GDM1 (cell line): ENCODE measurements at regions not wholly inside any gene's neighbourhood (a gene's known extent, or its start where the extent isn't known, plus 50 kb on each side); places are given as distances from the start of the nearest gene placed in this dataset.
"Not testable (repeated sequence)": the region's sequence is repeated elsewhere in the genome, so short reads cannot be mapped to it uniquely, and the experiment has no call there.

ENCODE experiments used
- DNase-seq: peaks from one replicate; lab custom pipeline; 2025; lab: John Stamatoyannopoulos, UW

DNA sequence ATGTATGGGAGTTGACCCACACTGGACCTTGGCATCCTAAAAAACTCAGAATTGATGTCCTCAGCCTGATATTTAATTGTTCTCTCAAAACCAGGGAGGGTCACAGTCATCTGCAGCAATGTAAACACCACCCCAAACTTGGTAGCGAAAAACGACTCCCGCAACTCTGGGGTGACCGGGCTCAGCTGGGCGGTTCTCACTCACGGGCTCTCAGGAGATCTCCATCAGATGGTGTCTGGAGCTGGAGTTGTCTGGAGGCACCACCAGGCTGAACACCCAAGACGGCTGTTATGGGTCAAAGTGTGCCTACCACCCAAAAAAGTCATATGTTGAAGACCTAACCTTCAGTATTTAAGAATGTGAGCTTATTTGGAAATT lies 50.9 kb upstream of the NXT1 start:
- DNase-seq, result no peak

DNA sequence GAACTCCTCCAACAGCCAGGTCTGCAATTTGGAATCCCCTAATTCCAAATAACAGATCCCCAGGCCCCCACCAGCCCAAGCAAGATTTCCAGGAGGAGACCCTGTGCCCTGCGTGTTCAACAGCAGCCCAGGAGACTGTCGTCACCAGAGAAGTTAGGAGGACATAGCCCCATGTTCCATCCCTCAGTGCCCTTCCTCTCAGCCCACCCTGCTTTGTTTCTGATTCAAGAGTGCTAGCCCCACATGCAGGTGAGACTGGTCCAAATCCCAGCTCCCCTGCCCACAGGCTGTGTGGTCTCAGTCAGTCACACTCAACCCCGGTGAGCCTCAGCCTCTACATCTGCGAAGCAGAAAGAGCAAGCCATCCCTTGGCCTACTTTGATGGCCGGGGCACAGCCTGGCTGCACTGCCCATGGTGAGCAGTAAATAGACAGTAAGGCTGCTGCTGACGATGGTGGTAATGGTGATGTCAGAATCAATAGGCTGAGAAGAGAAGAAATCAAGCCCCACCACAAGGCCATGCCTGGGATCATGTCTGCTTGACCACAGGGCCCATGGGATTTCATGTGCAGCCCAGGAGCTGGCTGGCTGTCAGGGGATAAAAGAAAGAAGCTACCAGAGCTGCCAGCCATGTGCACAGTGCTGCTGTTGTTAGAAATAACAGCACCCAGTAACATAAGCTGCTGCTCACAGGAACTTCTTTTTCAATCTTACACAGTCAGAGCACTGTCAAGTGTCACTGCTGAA lies 51.5 kb upstream of the NXT1 start:
- no peak for DNase-seq

DNA sequence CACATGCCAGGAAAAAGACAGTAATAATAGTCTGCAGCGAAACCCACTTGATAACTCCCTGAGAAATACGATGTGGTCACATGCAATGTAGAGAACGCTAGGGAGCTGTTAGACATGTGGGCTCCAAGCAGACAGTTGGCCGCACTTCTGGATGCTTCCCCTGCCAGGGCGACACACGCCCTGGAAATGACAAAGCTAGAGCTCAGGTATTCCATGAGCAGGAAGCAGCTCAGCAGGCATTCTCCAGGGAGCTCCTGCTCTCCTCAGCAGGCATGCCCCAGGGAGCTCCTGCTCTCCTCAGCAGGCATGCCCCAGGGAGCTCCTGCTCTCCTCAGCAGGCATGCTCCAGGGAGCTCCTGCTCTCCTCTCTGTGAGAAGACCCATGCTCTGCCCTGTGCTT lies 52.4 kb upstream of the NXT1 start:
- DNase-seq, result no peak

DNA sequence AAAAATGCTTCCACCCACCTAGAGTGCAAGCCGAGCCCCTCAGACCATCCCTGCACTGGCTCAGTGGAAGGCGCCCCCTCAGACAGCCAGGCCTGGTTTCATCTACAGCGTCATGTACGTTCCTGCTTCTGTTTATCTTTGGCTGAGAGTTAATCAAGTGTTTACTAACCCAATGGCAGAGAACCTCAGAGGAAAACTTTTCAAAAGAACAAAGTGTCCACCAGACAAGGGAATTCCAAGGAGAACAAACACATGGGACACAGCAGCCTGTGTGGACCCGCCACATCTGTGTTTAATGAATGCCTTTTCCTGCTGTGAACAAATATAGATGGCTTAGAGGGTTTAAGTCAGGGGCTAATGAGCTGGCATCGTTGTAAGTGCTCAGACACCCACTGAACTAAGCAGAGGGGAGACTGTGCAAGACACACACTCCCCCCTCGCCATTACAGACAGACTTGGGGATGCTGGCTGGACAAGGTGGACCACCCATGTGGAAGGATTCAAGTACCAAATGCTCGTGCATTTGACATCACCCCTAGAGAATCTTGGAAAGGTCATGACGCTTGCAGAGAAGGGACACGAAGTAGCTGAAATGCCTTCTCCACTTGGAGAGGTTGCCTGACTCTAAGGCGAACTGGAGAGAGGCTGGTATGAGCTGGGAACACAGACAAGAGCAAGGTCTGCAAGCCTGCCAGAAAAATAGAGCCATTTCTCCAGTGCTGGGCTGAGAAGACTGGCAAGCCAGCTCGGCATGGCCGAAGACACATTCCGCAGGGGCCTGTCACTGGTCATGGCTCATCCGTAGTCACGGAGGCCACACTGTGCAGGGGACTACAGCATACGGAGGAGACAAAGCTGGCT lies 53.5 kb upstream of the NXT1 start:
- no peak for DNase-seq

DNA sequence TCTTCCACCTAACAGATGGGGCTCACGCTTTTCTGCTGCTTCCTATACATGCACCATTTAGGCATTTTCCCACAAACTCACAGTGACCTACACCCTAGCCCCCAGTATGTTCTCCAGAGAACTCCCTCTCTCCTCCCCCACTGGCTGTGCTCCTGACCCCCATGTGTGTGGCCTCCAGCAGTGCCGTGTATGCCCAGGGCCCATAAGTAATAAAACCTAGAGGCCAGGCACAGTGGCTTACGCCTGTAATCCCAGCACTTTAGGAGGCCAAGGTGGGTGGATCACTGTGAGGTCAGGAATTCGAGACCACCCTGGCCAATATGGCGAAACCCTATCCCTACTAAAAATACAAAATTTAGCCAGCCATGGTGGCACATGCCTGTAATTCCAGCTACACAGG lies 54.7 kb upstream of the NXT1 start:
- no peak for DNase-seq

DNA sequence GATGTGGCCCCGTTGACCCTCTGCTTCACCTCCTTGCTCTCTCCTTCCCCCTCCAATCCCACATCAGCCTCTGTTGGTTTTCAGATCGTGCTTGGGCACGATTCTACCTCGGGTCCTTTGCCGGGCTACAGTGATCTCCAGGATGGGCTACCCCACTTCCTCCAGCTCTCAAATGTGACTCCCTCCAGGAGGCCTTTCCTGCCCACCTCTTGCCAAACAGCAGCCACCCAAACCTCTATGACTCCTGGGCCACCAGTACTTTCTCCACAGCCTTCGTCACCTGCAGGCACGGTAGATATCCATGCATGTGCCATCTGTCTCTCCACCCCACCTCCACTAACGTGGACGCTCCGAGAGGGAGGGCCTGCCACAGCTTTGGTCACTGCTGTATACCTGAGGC lies 55.9 kb upstream of the NXT1 start:
- DNase-seq, result no peak

DNA sequence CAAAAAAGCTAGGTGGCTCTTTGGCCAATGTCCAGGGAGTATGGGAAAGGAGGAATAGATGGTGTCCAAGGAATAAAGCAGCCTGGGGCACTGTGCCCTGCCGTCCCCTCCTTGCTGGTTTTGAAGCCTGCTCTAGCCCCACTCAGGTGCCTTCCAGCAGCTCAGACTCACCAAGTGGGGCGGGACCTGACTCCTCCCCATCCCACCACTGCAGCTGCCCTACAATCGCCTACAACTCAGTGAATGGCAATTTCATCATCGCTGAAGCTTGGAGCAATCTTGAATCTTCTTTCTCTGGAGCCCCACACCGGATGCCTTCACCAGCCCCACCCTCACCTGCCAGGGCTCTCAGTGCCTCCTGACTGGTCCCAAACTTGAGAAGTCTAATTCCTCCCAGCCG lies 56.4 kb upstream of the NXT1 start:
- DNase-seq, result no peak

DNA sequence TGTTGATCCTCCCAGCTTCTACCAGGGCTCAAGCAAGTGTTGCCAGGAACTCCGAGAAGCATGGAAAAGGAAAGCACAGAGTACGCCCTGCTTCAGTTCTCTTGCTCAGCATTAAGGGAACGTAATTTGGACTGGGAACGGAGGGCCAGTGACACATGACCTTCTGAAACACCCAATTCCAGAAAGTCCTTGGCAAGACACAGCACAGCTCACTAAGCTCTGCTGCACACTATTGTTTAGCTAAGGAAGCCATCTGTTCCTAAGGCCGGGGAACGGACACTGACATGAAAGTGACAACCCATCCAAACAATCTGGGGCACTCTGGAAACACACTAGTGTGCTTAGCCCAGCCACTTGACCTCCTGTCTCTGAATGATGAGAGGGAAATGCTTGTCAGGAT lies 56.9 kb upstream of the NXT1 start:
- no peak for DNase-seq

DNA sequence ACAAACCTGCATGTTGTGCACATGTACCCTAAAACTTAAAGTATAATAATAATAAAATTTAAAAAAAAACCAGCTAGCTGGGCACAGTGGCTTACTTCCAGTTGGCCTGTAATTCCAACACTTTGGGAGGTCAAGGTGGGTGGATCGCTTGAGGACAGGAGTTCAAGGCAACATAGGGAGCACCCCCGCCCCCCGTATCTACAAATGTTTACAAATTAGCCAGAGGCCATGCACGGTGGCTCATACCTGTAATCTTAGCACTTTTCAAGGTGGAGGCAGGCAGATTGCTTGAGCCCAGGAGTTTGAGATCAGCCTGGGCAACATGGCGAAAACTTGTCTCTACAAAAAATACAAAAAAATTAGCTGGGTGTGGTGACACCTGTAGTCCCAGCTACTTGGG lies 58.3 kb upstream of the NXT1 start:
- DNase-seq, result not testable (repeated sequence)

DNA sequence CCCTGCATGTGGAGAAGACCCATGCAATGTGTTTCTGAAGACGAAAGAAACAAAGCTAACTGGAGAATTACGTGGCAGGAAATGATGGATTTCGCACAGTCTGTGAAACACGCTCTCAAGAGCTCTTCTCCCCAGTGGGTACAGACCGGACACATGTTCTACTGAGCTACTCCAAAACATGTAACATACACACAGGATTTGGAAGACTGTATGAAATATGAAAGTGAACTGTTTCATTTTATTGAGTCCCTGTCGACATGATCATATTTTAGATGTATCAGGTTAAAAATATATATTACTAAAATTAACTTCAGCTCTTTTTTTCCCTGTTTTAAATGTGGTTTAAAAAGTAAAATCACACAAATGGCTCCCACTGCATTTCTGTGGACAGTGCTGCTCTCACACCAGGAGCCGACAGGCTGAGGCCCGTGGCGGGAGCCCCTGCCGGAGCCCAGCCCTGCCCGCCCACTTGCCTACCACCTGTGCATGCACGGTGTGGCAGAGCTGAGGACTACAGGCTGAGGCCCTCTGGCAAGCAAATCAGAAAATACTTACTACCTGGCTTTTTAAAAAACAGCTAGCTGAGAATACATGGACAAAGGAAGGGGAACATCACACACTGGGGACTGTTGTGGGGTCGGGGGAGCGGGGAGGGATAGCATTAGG lies 58.9 kb upstream of the NXT1 start:
- no peak for DNase-seq

DNA sequence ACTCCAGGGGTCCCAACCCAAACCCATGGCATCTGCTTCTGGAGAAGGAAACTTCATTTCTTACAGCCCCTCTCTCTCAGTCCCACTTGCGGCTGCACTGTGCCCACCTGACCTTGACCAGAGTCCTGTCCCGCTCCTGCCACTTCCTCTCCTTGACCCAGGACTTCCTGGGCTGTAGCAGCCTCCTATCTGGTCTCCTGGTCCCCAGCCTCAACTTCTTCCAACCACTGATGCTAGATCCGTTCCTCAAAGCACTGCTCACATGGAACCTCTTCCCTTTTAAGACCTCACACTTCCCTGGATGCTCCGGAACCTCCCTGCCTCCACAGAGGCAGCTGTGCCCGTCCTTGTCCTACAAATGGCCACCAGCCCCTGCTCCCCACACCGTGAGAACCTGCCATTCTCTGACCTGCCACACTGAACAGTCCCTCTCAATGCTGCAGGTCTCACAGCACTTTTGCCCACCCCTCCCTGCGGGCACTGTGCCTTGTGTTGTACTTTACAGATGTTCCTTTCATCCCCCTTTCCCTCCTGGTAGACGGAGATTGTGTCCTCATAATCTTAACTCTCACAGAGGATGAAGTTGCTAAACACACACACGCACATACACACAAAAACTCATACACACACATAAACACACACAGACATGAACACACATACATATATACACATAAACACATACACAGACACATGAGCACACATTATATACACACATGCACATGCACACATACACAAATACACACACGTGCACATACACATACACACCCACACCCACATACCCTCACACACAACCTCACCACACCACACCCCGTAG lies 59.6 kb upstream of the NXT1 start:
- DNase-seq, result no peak

DNA sequence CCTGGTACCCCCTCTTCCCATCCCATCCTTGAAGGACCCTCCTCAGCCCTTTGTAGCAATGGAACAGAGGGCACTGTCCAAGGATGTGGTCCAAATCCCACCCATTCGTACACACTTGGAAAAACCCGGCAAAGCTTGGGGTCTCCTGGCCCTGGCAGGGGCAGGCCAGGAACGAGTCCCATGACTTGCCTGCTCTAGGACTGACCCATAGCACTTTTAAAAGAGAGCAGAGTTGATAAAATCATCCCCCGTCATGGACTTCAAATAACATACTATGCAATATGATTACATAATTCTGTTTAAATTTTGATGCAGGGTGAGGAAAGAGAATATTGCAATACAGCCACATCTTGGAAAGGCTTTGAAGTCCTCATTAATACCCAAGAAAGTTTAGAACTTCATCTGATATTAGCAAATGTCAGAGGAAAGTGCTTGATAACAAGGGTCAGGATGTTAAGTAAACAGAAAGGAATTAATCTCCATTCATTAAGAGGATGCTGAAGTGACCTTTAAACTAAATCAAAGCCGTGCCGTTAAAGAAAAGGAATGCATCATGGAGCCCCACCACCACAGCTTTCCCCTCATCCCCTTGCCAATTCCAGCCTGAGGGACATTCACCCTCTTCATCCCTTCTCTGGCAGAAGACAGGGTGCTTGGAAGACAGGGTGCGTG lies 60.7 kb upstream of the NXT1 start:
- no peak for DNase-seq

DNA sequence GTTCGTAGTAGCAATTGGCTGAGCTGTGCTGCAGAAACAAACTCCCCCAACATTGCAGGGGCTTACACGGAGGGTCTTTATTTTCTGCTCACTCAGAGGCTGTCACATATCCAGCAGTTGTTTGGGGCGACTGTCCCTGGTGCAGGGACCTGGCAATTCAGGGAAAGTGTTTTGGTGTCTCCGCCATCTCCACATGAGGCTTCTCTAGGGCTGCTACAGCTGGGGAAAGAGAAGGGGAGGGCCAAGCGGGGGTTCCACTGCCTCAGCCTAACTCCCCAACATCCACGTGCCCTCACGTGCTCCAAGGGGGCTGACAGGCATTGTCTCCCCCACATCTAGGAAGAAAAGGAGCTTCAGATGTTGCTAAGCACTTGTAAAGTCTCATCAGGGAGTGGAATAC lies 61.3 kb upstream of the NXT1 start:
- no peak for DNase-seq

DNA sequence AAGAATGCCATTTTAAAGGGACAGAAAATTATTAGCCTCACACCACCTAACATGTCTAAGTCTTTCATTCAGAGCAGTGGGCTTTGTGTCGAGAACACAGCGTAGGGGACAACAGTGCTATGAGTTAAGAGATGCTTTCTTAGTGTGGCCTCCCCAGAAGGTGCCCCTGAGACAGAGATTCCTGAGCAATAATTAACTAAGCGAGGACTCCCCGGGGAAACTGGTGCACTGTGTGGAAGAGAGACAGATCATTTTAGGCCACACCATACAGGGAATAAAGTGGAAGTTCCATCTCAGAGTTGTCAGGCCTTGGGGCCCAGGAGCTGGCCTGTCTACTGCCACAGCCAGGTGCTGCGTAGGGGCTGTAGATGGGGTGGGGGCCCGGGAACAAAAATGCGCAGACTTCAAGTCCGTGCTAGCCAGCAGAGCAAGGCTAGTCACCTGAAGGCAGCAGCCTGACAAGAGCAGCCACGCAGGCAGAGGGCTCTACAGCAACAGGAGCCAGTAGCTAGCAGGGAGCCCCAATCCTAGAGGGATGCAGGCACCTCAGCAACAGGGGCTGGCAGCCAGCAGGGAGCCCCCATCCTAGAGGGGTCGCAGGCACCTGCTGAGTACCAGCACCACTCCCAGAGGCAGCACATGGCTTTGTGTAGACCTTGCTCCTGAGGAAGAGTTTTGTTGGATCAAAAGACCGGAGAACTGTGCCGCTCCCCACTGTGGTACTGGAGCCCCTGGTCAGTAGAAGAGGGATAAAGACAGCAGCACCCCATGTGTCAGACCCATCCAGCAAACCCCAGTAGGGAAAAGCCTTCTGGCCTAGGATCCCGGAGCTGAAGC lies 63.0 kb upstream of the NXT1 start:
- DNase-seq, result no peak

DNA sequence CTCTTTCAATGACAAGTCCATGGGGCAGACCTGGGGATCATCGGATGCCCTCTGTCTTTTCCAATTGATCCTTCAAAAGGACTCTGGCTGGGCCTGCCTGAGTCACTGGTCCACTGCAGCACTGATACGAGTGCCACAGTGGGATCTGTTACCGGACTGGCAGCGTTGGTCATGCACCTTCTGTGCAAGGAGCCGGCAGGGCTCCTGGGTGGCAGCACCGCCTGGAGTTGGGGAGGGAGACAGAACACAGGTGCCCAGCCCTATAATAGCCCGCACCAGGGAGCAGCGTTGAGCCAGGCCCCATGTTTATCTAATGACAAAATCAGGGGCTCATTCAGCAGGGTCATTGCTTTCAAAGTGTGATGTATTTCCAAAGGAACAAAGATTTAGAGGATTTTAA lies 64.2 kb upstream of the NXT1 start:
- no peak for DNase-seq

DNA sequence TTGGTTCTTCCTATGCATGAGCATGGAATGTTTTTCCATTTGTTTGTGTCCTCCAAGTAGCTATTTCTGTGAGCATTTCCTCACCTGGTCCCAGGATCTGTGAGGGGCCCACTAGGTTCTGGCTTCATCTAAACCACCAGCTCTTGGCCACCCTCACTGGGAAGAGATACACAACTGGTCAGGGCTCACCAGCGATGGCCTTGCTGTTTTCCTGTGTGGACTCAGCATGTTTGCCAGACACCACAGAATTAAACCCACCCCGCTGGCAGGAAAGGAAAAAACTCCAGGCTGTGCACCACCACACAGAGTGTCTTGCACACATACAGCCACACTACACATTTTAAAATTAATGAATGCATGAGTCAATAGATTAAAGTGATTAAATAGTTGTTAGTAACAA lies 65.1 kb upstream of the NXT1 start:
- DNase-seq, result no peak

DNA sequence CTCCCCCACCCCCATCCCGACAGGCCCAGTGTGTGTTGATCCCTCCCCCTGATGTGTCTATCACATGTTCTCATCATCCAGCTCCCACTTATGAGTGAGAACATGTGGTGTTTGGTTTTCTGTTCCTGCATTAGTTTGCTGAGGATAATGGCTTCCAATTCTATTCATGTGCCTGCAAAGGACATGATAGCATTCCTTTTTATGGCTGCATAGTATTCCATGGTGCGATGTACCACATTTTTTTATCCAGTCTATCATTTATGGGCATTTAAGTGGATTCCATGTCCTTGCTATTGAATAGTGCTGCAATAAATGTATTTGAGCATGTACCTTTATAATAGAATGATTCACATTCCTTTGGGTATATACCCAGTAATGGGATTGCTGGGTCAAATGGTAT lies 66.6 kb upstream of the NXT1 start:
- DNase-seq, result no peak

DNA sequence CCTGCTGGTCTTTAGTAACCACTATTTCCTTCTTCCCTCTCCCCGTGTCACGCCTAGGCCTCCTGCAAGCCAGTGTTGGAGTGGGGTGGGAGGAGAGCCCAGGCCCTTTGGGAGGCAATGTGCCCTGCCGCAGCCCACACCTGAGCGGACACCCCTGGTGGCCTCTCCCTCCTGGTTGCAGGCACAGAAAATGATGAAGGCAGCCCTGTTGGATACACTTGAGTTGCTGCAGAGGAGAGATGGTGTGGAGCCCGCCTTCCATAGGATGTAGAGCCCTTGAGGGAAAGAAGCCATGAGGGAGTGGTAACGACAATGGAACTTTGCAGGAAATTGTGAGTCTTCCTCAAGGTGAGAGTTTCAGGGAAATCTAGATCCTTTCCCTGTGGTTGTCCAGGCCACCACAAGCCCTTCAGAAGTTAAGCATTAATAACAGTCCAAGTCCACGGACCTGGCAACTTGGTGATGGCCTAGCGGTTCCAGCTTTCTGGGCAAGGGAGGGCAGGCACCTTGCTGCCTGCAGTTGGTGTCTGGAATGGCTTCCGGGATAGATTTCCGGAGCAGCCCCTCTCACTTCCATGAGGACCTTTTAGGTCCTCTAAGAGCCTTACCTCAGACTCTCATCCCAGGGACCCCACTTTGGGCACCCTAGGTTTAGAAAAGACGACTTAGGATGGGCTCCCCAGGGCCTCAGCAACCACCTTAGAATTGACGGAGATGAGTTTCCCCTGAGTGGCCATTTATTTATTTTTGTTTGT lies 67.3 kb upstream of the NXT1 start:
- no peak for DNase-seq

DNA sequence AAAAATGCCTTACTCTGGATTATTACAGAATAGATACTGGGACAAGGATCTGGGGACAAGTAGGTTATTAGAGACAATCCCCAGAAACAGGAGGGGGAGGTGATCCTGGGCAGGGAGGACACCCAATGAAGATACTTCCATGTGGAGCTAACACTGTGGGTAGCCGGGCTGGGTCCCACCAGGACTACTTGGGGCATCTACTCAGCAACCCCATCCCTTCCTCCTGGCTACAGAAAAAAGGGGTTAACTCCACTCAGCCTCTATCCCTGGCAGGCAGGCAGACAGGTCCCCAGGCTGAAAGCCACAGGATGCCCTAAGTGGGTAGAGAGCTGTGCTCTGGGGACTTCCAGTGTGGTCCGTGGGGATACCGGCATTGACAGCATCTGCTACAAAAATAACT lies 68.0 kb upstream of the NXT1 start:
- DNase-seq, result no peak

DNA sequence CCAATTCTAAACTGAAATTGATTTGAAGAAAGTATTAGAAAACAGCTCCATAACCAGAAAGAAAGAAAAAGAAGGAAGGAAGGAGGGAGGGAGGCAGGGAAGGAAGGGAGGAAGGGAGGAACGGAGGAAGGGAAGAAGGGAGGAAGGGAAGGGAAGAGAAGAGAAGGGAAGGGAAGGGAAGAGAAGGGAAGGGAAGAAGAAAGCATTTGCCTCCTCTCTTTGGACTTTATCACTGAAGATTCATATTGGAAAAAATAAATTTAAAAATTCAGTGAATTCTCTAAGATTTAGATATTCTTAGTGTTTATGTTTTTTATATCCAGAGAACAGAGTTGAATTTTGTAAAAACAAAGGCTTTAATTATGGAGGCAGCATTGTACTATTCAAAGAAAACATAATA lies 68.5 kb upstream of the NXT1 start:
- DNase-seq, result no peak
